ENCODE measurements at regions not wholly inside any gene's neighbourhood (a gene's known extent, or its start where the extent isn't known, plus 50 kb on each side); places are given as distances from the start of the nearest gene placed in this dataset.
"Not testable (repeated sequence)": the region's sequence is repeated elsewhere in the genome, so short reads cannot be mapped to it uniquely, and the experiment has no call there.

GRCh38 chr12:67784831-67785230 lies 136.3 kb downstream of the DYRK2 start:
- ChIA-PET POLR2A (interaction anchor here (0.6 kb wide), 1 partner anchor 428 kb away, joined by 3 read pairs; no protein-coding TSS in a partner anchor), CTCF (interaction anchor here (2.5 kb wide), 1 partner anchor 10 kb away, joined by 7 read pairs; no protein-coding TSS in a partner anchor)
- no peak for TF ChIP-seq CTCF (IDR thresholded peaks at IDR 0.05; ENCODE audit: insufficient read depth, low read length, missing control alignments)
- DNase-seq (ENCODE audit: low read depth, low spot score): no peak
- H3K4me3 ChIP-seq (ENCODE audit: low read depth, low read length): no peak overlapping the region

GRCh38 chr12:67786086-67786485 lies 137.5 kb downstream of the DYRK2 start:
- no peak overlapping the region for H3K4me3 ChIP-seq (ENCODE audit: low read depth, low read length)
- ChIA-PET POLR2A (no interaction called here), CTCF (no interaction called here)
- no peak for DNase-seq (ENCODE audit: low read depth, low spot score)
- no peak for TF ChIP-seq CTCF (IDR thresholded peaks at IDR 0.05; ENCODE audit: insufficient read depth, low read length, missing control alignments)

GRCh38 chr12:67788118-67788517 lies 139.6 kb downstream of the DYRK2 start:
- POLR2A ChIA-PET: no interaction called here
- CTCF ChIA-PET: no interaction called here

GRCh38 chr12:67789266-67789665 lies 140.7 kb downstream of the DYRK2 start:
- DNase-seq (ENCODE audit: low read depth, low spot score): no peak
- no peak for TF ChIP-seq CTCF (IDR thresholded peaks at IDR 0.05; ENCODE audit: insufficient read depth, low read length, missing control alignments)
- CTCF ChIA-PET: no interaction called here
- POLR2A ChIA-PET: no interaction called here
- no peak overlapping the region for H3K4me3 ChIP-seq (ENCODE audit: low read depth, low read length)

More at GRCh38 chr12:67788118-67788517, 139.6 kb downstream of the DYRK2 start:
- no peak overlapping the region for H3K4me3 ChIP-seq (ENCODE audit: low read depth, low read length)
- no peak for DNase-seq (ENCODE audit: low read depth, low spot score)
- no peak for TF ChIP-seq CTCF (IDR thresholded peaks at IDR 0.05; ENCODE audit: insufficient read depth, low read length, missing control alignments)

GRCh38 chr12:67790660-67791059 lies 142.1 kb downstream of the DYRK2 start:
- no peak for DNase-seq (ENCODE audit: low read depth, low spot score)
- CTCF ChIA-PET: no interaction called here
- H3K4me3 ChIP-seq (ENCODE audit: low read depth, low read length): no peak overlapping the region
- POLR2A ChIA-PET: no interaction called here
- no peak for TF ChIP-seq CTCF (IDR thresholded peaks at IDR 0.05; ENCODE audit: insufficient read depth, low read length, missing control alignments)

- CTCF ChIA-PET; H3K4me3 ChIP-seq (ENCODE audit: low read depth, low read length); DNase-seq (ENCODE audit: low read depth, low spot score); POLR2A ChIA-PET: not testable (repeated sequence)
Measured at GRCh38 chr12:67791362-67791761, 142.8 kb downstream of the DYRK2 start.

- CTCF ChIA-PET: no interaction called here
- H3K4me3 ChIP-seq (ENCODE audit: low read depth, low read length): no peak overlapping the region
- DNase-seq (ENCODE audit: low read depth, low spot score): no peak
- TF ChIP-seq CTCF (IDR thresholded peaks at IDR 0.05; ENCODE audit: insufficient read depth, low read length, missing control alignments): no peak
- POLR2A ChIA-PET: no interaction called here
Measured at GRCh38 chr12:67792185-67792584, 143.6 kb downstream of the DYRK2 start.

All from AG04449 (cell line).